ENCODE measurements at regions not wholly inside any gene's neighbourhood (a gene's known extent, or its start where the extent isn't known, plus 50 kb on each side); places are given as distances from the start of the nearest gene placed in this dataset.
"Not testable (repeated sequence)": the region's sequence is repeated elsewhere in the genome, so short reads cannot be mapped to it uniquely, and the experiment has no call there.

GRCh38 chr12:61294011-61294410 is 966.2 kb upstream of the USP15 start:
- TF ChIP-seq POLR2A, CTCF (IDR thresholded peaks at IDR 0.05): not testable (repeated sequence)

Measured in right lobe of liver (tissue), 4 donors.